SJSA1 (cell line): ENCODE measurements at regions not wholly inside any gene's neighbourhood (a gene's known extent, or its start where the extent isn't known, plus 50 kb on each side); places are given as distances from the start of the nearest gene placed in this dataset.
A peak's percentile ranks its signal among the peaks of the same experiment; 100 is the strongest.
"Not testable (repeated sequence)": the region's sequence is repeated elsewhere in the genome, so short reads cannot be mapped to it uniquely, and the experiment has no call there.

Experiments
- DNase-seq, 2 experiments: peaks; one replicate each; pipeline ENCODE4 v3.0.0-alpha.2; 2015 to 2020; ENCODE audit warnings: low spot score in 2 of 2, low read depth in 1 of 2
- H3K27ac ChIP-seq: fragments of 250-450 bp; sonication (Bioruptor Pico); 2 replicates; pipeline ENCODE4 v1.5.1; 2020; ENCODE audit warnings: mild to moderate bottlenecking, moderate library complexity
- H3K27me3 ChIP-seq: fragments of 250-450 bp; sonication (Bioruptor Pico); replicated peaks from 2 replicates; pipeline ENCODE4 v1.5.1; 2020; ENCODE audit warnings: mild to moderate bottlenecking, moderate library complexity
- H3K36me3 ChIP-seq: fragments of 250-450 bp; sonication (Bioruptor Pico); 2 replicates; pipeline ENCODE4 v1.5.1; 2020; ENCODE audit warnings: mild to moderate bottlenecking
- H3K4me1 ChIP-seq: fragments of 250-450 bp; sonication (Bioruptor Pico); replicated peaks from 2 replicates; pipeline ENCODE4 v1.6.1; 2021; ENCODE audit warnings: mild to moderate bottlenecking
- H3K4me3 ChIP-seq: fragments of 250-450 bp; sonication (Bioruptor Pico); 2 replicates; pipeline ENCODE4 v1.5.1; 2020; ENCODE audit warnings: mild to moderate bottlenecking
- H3K9me3 ChIP-seq: fragments of 250-450 bp; sonication (Bioruptor Pico); replicated peaks from 2 replicates; pipeline ENCODE4 v1.5.1; 2020; ENCODE audit warnings: mild to moderate bottlenecking

- Histone ChIP-seq H3K36me3 (no peaks in the 10 kb centered on the region), H3K4me3 (no peak overlapping the region), H3K9me3 (no peaks in the 10 kb centered on the region), H3K4me1 (peaks cover 32% of the 10 kb centered on the region), H3K27me3 (no peaks in the 10 kb centered on the region), H3K27ac (peak overlapping the region; percentile 41)
- DNase-seq, result peak in 1 of 2 experiments; percentile 69
Observed at GRCh38 chr7:17421941-17422340, 123.5 kb downstream of the AHR start.

DNA sequence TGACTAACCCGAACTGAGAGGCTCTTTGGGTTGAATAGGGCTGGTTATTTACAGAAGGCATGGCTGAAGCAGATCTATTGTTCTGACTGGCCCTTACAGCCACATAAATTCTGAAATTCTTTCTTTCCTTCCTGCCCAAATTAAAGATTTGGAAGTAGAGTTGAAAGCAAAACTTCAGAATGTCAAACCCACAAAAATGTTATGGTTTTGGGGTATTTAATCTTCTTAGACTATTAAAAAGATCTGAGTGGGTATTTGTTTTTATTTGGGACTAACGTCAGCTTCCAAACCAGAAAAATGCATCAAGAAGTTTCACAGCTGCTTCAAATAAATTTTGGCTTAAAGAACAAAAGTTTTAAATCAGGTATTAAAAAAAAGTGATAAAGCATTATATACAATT lies 124.5 kb downstream of the AHR start:
- H3K9me3 ChIP-seq, result no peaks in the 10 kb centered on the region; the same call in 1 of the 2 replicates
- H3K4me1 ChIP-seq, result peaks cover 32% of the 10 kb centered on the region
- peak in 1 of 2 experiments; percentile 86 for DNase-seq
- no peaks in the 10 kb centered on the region for H3K27me3 ChIP-seq
- H3K36me3 ChIP-seq, result no peaks in the 10 kb centered on the region
- H3K27ac ChIP-seq, result peak overlapping the region; percentile 41
- H3K4me3 ChIP-seq, result no peak overlapping the region

GRCh38 chr7:17427924-17428323 lies 129.5 kb downstream of the AHR start:
- Histone ChIP-seq H3K4me3 (no peak overlapping the region), H3K27me3 (no peaks in the 10 kb centered on the region), H3K9me3 (peaks cover 6% of the 10 kb centered on the region), H3K27ac (no peak overlapping the region), H3K36me3 (no peaks in the 10 kb centered on the region), H3K4me1 (peaks cover 6% of the 10 kb centered on the region)
- no peak for DNase-seq

DNA sequence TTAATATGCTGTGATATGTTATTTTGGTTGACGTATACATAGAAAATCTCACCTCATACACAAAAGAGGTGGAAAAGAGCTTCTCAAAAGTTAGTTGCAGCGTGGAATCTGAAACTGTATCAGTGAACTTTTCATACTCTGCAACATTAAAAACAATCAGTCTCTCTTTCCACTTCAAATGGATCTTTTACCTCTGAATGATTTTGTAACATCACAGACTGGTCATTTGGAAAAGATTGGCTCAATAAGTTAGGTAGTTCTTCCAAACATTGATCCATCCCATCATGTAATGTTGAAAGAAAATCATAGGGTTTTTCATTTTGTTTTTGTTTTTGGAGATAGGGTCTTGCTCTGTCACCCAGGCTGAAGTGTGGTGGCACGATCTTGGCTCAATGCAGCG lies 131.1 kb downstream of the AHR start:
- H3K4me1 ChIP-seq, result no peaks in the 10 kb centered on the region
- DNase-seq, result no peak
- no peak overlapping the region for H3K27ac ChIP-seq
- H3K27me3 ChIP-seq, result no peaks in the 10 kb centered on the region
- peaks cover 6% of the 10 kb centered on the region for H3K9me3 ChIP-seq
- no peak overlapping the region for H3K4me3 ChIP-seq
- no peaks in the 10 kb centered on the region for H3K36me3 ChIP-seq

GRCh38 chr7:17432793-17433192 lies 134.3 kb downstream of the AHR start:
- Histone ChIP-seq H3K9me3 (peaks cover 6% of the 10 kb centered on the region), H3K27me3 (no peaks in the 10 kb centered on the region), H3K27ac (no peak overlapping the region), H3K4me3 (no peak overlapping the region), H3K4me1 (no peaks in the 10 kb centered on the region), H3K36me3 (no peaks in the 10 kb centered on the region)
- no peak for DNase-seq

DNA sequence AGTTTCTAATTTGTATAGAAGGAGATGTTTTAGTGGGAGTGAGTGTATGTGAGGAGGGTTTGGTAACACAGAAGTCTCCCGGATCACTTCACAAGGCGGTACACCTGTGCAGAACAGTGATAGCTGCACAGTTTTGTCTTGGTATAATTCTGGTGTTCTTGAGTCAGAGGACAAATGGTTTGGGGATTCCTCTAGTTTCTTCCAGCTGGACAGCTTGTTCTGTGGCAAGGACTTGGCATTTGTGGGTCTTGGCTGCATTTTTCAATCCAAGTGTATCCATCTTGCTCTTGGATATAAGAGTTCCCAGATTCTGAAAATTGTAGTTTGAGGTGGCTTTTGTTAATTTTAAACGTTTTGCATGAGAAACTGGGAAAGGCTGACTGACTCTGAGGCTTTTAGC lies 135.7 kb downstream of the AHR start:
- no peaks in the 10 kb centered on the region for H3K27me3 ChIP-seq
- H3K36me3 ChIP-seq, result no peaks in the 10 kb centered on the region
- no peak overlapping the region for H3K27ac ChIP-seq
- H3K9me3 ChIP-seq, result no peaks in the 10 kb centered on the region
- no peak for DNase-seq
- H3K4me3 ChIP-seq, result no peak overlapping the region
- no peaks in the 10 kb centered on the region for H3K4me1 ChIP-seq

GRCh38 chr7:17434841-17435692 lies 136.6 kb downstream of the AHR start:
- no peak overlapping the region for H3K4me3 ChIP-seq
- H3K36me3 ChIP-seq, result no peaks in the 10 kb centered on the region
- no peaks in the 10 kb centered on the region for H3K4me1 ChIP-seq
- H3K27me3 ChIP-seq, result no peaks in the 10 kb centered on the region
- H3K9me3 ChIP-seq, result no peaks in the 10 kb centered on the region
- DNase-seq, result no peak
- H3K27ac ChIP-seq, result no peak overlapping the region

DNA sequence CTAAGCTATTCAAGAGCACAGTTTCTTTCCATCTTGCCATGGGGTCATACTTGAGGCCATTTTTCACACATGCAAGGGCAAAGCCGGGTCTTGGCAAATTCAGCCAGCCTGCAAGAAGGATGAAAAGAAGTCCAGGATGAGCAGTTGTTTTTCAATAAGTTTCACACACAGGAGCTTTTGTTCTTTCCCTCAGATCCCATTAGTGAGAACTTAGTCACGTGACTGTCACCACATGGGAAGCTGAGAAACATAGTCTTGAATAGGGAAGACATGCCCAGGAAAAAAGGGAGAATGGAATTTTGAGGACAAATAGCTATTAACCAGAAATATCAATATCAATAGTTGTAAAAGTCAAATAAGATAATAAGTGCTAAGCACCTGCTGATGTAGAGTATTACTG lies 137.7 kb downstream of the AHR start:
- Histone ChIP-seq H3K9me3 (no peaks in the 10 kb centered on the region), H3K27ac (no peak overlapping the region), H3K36me3 (no peaks in the 10 kb centered on the region), H3K4me1 (no peaks in the 10 kb centered on the region), H3K4me3 (no peak overlapping the region), H3K27me3 (no peaks in the 10 kb centered on the region)
- no peak for DNase-seq

DNA sequence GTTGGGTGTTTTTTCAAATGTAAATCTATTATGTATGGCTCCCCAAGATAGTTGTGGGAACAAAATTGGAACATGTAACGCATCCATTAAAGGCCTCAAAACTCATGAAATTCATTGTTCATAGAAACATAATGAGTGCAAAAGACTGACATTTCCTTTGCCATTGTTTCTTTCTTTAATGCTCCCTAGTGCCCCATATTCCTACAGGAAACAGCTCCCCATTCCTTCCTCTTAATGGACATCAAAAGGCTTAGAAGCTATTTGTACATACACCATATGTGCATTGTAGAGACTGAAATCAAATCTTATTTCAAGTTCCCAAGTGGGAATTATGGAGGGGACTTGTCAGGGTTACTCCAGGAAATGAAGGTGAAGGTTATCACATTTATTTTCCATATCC lies 139.1 kb downstream of the AHR start:
- Histone ChIP-seq H3K4me3 (no peak overlapping the region), H3K36me3 (no peaks in the 10 kb centered on the region), H3K27me3 (no peaks in the 10 kb centered on the region), H3K9me3 (no peaks in the 10 kb centered on the region), H3K27ac (no peak overlapping the region), H3K4me1 (no peaks in the 10 kb centered on the region)
- no peak for DNase-seq

DNA sequence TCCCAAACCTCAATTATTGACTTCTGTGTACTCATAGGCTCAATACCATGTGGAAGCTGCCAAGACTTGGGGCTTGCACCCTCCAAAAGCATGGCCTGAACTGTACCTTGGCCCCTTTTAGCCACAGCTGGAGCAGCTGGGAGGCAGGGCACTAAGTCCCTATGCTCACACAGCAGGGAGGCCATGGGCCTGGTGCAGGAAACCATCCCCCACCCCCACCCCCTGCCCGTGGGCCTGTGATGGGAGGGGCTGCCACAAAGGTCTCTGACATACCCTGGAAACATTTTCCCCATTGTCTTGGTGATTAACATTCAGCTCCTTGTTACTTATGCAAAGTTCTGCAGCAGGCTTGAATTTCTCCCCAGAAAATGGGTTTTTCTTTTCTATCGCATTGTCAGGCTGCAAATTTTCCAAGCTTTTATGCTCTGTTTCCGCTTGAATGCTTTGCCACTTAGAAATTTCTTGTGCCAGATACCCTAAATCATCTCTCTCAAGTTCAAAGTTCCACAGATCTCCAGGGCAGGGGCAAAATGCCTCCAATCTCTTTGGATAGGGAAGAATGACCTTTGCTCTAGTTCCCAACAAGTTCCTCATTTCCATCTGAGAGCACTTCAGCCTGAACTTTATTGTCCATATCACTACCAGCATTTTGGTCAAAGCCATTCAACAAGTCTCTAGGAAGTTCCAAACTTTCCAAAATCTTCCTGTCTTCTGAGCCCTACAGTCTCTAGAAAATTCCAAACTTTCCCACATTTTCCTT lies 141.8 kb downstream of the AHR start:
- H3K27ac ChIP-seq, H3K9me3 ChIP-seq, H3K4me3 ChIP-seq, DNase-seq, H3K36me3 ChIP-seq, H3K27me3 ChIP-seq, H3K4me1 ChIP-seq: not testable (repeated sequence)

- H3K27ac ChIP-seq, result no peak overlapping the region
- no peaks in the 10 kb centered on the region for H3K9me3 ChIP-seq
- no peaks in the 10 kb centered on the region for H3K27me3 ChIP-seq
- H3K4me3 ChIP-seq, result no peak overlapping the region
- DNase-seq, result no peak
- H3K36me3 ChIP-seq, result no peaks in the 10 kb centered on the region
- H3K4me1 ChIP-seq, result no peaks in the 10 kb centered on the region; the same call in 1 of the 2 replicates
Observed at GRCh38 chr7:17440831-17441230, 142.4 kb downstream of the AHR start.

DNA sequence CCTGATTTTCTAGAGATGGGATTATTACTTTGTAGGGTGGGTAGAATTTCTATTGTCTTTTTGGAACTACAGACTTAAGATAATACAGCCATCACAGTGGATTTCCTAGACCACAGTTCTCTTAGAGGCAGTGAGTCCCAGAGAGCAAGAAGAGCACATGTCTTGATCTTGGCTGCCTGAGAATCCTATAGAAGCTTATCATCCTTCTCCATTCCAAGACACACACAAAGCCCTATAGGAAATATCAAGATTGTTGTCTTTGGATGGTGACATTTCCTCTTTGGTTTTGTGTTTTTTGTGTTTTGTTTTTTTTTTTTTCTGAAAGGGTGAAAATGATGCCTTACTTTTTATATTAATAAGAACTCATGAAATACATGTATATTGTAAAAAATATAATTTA lies 143.1 kb downstream of the AHR start:
- Histone ChIP-seq H3K27ac (no peak overlapping the region), H3K4me1 (no peaks in the 10 kb centered on the region; the same call in 1 of the 2 replicates), H3K9me3 (no peaks in the 10 kb centered on the region), H3K4me3 (no peak overlapping the region), H3K27me3 (no peaks in the 10 kb centered on the region), H3K36me3 (no peaks in the 10 kb centered on the region)
- DNase-seq, result no peak

GRCh38 chr7:17444151-17444550 lies 145.7 kb downstream of the AHR start:
- Histone ChIP-seq H3K36me3 (no peaks in the 10 kb centered on the region), H3K27me3 (no peaks in the 10 kb centered on the region), H3K4me1 (peaks cover 5% of the 10 kb centered on the region), H3K4me3 (no peak overlapping the region), H3K27ac (no peak overlapping the region), H3K9me3 (peaks cover 8% of the 10 kb centered on the region; the same call in 1 of the 2 replicates)
- no peak for DNase-seq

DNA sequence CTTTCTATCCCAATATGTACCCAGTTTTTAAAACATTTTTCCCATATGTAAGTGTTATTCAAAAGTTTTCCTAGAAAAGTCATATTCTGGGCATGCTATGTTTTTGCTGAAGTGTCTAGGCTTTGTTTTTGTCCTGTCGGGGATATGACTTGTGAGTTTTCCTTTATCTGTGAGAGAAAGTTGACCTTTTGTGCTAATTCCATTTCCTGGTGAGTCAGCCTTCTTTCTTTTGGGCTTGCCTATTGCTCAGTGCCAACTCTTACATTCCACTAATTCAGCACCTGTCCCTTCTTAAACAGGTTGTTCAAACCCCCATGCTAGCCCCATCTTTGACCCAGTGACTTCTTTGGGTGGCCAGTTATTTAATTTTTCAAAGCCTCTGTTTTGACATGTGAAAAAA lies 146.2 kb downstream of the AHR start:
- H3K27me3 ChIP-seq, result no peaks in the 10 kb centered on the region
- DNase-seq, result peak in 1 of 2 experiments; percentile 13

More for the DNA sequence above, 146.2 kb downstream of the AHR start:
- Histone ChIP-seq H3K36me3 (no peaks in the 10 kb centered on the region), H3K27ac (no peak overlapping the region), H3K9me3 (peaks cover 8% of the 10 kb centered on the region; the same call in 1 of the 2 replicates), H3K4me1 (peaks cover 5% of the 10 kb centered on the region), H3K4me3 (no peak overlapping the region)
